ENCODE measurements at regions not wholly inside any gene's neighbourhood (a gene's known extent, or its start where the extent isn't known, plus 50 kb on each side); places are given as distances from the start of the nearest gene placed in this dataset.

- Mint-ChIP-seq H3K4me1 (ENCODE audit: low read depth) (no peaks in the 10 kb centered on the region), H3K9me3 (peaks cover 9% of the 10 kb centered on the region), H3K36me3 (ENCODE audit: low read depth) (no peaks in the 10 kb centered on the region), H3K4me3 (no peak overlapping the region), H3K27ac (no peak overlapping the region), H3K27me3 (peaks cover 9% of the 10 kb centered on the region)
Observed at GRCh38 chr3:22989716-22990115, 213.4 kb upstream of the UBE2E2 start.

DNA sequence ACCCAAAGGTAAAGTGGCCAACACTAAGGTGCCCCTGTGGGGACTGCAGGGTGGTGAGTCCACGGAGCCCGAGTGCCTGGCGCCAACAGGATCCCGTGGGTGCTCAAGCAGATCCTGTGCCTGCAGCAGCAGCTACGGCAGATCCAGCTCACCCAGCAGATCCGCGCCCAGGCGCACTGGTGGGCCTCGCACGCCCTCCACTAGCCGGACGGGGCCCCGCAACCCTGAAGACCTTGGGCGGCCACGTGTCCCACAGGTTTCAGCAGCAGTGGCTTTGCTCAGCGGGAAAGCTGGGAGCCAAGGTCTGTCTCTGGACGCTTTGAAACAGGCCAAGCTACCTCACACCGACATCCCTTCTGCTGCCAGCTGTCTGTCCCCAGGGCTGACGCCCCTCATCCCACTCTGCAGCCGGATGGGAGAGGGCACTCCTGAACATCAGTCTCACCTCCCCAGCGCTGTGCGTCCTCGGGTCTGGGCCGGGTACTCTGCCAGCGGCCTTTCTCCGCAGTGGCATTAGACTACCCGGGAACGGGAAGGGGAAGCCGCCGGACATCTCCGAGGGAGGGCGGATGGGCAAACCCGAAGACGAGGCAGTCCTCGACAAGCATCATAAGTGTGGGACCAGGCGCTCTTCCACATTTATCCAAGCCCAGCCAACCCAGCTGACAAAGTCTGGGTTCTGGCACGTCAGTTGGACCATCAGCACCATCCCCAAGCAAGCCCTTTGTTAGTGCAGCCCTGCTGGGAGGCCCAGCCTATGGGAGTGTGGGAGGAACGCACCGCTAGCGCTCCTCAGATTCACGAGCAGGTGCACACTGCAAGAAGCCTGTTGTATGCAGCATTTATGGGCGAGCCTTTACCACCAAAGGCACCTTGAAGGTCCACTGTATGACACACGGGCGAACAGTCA lies 212.6 kb upstream of the UBE2E2 start:
- Mint-ChIP-seq H3K4me1 (ENCODE audit: low read depth) (no peaks in the 10 kb centered on the region), H3K27me3 (peaks cover 9% of the 10 kb centered on the region), H3K9me3 (peaks cover 7% of the 10 kb centered on the region), H3K27ac (no peak overlapping the region), H3K4me3 (no peak overlapping the region), H3K36me3 (ENCODE audit: low read depth) (no peaks in the 10 kb centered on the region)

- H3K36me3 Mint-ChIP-seq (ENCODE audit: low read depth) = no peaks in the 10 kb centered on the region
- no peaks in the 10 kb centered on the region for H3K4me1 Mint-ChIP-seq (ENCODE audit: low read depth)
- no peak overlapping the region for H3K4me3 Mint-ChIP-seq
- H3K9me3 Mint-ChIP-seq = no peaks in the 10 kb centered on the region
- no peaks in the 10 kb centered on the region for H3K27me3 Mint-ChIP-seq
- H3K27ac Mint-ChIP-seq = no peak overlapping the region
Observed at GRCh38 chr3:22994781-22995180, 208.3 kb upstream of the UBE2E2 start.

DNA sequence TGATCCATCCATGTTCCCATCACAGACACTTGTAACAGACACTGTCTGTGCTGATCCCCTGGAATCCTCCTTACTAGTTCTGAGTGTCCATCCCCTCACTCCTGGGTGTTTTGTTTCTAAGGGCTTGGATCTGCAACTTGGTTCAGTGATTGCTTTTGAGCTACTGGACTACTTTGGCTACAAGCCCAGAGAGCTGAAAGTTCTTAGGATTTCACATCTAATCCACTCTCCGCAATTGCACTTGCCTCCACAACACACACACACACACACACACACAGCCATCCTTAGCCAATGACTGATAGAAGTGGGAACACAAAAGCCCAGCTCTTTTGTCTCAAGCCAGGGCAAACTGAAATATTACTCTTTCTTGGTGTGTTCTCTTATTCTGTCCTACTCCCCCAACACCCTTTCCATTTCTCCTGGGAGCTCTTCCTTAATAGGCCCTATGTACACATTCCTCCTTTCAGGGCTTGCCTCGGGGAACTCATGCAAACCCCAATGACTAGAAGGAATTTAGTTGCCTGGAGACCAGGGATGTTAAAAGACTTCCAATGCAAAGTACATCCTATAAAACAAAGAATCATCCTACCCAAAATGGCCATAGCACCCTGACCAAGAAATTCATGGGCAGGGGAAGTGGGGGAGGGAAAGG lies 206.1 kb upstream of the UBE2E2 start:
- Mint-ChIP-seq H3K9me3 (no peaks in the 10 kb centered on the region), H3K36me3 (ENCODE audit: low read depth) (no peaks in the 10 kb centered on the region)

GRCh38 chr3:23000371-23000770 lies 202.8 kb upstream of the UBE2E2 start:
- H3K9me3 Mint-ChIP-seq = no peaks in the 10 kb centered on the region
- H3K4me1 Mint-ChIP-seq (ENCODE audit: low read depth) = no peaks in the 10 kb centered on the region
- no peak overlapping the region for H3K4me3 Mint-ChIP-seq
- no peaks in the 10 kb centered on the region for H3K27me3 Mint-ChIP-seq
- no peak overlapping the region for H3K27ac Mint-ChIP-seq
- no peaks in the 10 kb centered on the region for H3K36me3 Mint-ChIP-seq (ENCODE audit: low read depth)

More for the DNA sequence above, 206.1 kb upstream of the UBE2E2 start:
- H3K4me1 Mint-ChIP-seq (ENCODE audit: low read depth) = no peaks in the 10 kb centered on the region
- H3K27ac Mint-ChIP-seq = no peak overlapping the region
- no peak overlapping the region for H3K4me3 Mint-ChIP-seq
- no peaks in the 10 kb centered on the region for H3K27me3 Mint-ChIP-seq

DNA sequence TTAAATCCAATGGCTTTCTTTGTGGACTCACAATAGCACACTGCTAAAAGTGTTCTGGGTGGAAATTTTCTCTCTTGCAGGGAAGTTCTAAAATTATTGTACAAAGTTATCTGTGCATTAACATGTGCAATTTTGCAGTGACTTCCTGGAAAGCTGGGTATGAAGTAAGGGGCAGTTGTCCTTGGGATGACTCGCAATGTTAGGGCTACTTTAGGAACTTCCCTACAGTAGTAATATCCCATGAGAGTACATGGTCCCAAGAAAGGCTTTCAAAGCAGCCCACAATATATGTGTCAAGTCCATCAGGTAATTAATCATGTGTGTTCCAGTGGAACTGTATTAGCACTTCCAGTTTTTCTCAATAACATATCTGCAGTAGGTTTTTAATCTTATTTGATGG lies 201.0 kb upstream of the UBE2E2 start:
- H3K27me3 Mint-ChIP-seq = no peaks in the 10 kb centered on the region
- no peaks in the 10 kb centered on the region for H3K36me3 Mint-ChIP-seq (ENCODE audit: low read depth)
- H3K27ac Mint-ChIP-seq = no peak overlapping the region
- no peaks in the 10 kb centered on the region for H3K4me1 Mint-ChIP-seq (ENCODE audit: low read depth)
- no peak overlapping the region for H3K4me3 Mint-ChIP-seq
- H3K9me3 Mint-ChIP-seq = no peaks in the 10 kb centered on the region

DNA sequence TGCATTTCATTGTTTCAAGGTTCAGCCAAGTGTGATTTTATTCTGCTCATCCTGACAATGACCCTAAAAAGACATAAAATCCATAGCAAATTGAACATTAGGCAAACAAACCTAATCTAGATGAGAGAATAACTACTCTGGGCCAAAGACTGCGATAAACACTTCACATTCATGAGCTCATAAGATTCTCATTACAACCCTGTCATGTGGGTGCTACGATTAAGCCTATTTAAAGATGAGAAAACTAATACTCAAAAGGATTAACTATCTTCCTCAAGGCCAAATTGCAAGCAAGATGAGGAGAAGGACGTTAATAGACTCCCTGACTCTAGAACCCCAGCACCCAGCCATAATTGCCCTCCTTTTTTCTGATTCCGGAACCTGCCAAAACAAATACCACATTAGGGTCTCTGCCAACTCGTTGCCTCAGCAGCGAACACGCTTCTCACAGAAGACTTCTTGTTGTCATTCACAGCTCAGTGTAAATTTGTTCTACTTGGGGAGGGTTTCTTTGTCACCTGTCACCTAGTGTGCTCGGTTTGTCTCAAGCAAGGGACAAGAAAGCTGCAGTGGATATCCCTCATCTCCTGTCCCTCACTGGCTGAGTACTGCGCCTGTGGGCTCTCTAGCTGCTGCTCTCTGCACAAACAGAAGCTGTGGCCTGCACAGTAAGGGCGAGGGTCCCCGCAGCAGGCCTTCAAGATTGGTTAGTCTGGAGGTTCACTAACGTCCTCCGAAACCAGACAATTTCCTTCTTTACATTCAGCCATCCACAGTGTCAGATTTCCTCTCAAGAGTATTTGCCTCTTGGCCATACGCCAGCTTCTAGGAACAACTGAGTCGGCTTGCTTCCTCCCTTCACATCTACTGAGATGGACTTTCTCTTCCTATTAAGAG lies 200.0 kb upstream of the UBE2E2 start:
- H3K4me3 Mint-ChIP-seq = no peak overlapping the region
- H3K4me1 Mint-ChIP-seq (ENCODE audit: low read depth) = no peaks in the 10 kb centered on the region
- no peaks in the 10 kb centered on the region for H3K36me3 Mint-ChIP-seq (ENCODE audit: low read depth)
- no peak overlapping the region for H3K27ac Mint-ChIP-seq
- H3K9me3 Mint-ChIP-seq = no peaks in the 10 kb centered on the region
- H3K27me3 Mint-ChIP-seq = no peaks in the 10 kb centered on the region

GRCh38 chr3:23003733-23004046 lies 199.4 kb upstream of the UBE2E2 start:
- no peaks in the 10 kb centered on the region for H3K36me3 Mint-ChIP-seq (ENCODE audit: low read depth)
- H3K9me3 Mint-ChIP-seq = no peaks in the 10 kb centered on the region
- H3K4me3 Mint-ChIP-seq = no peak overlapping the region
- H3K4me1 Mint-ChIP-seq (ENCODE audit: low read depth) = no peaks in the 10 kb centered on the region
- no peak overlapping the region for H3K27ac Mint-ChIP-seq
- no peaks in the 10 kb centered on the region for H3K27me3 Mint-ChIP-seq

DNA sequence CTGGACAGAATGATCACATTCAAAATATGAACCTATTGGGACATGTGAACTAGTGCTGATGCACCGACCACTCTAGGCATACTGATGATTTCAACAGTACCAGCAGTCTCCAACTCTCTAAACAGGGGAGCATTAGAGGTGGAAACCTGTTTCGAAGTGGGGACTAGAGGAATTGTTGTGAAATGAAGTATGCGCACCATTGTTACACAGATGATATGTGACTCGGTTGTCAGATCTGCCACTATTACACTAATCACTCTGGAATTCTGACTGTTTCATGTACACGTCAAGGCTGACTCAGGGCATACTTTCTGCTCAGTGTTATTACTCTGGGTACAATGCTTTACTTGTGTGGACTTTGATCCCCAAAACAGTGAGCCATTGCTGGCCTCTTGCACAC lies 198.2 kb upstream of the UBE2E2 start:
- Mint-ChIP-seq H3K27ac (no peak overlapping the region), H3K4me3 (no peak overlapping the region), H3K27me3 (no peaks in the 10 kb centered on the region), H3K9me3 (no peaks in the 10 kb centered on the region), H3K4me1 (ENCODE audit: low read depth) (no peaks in the 10 kb centered on the region), H3K36me3 (ENCODE audit: low read depth) (no peaks in the 10 kb centered on the region)

- Mint-ChIP-seq H3K9me3 (peaks cover 6% of the 10 kb centered on the region), H3K4me3 (no peak overlapping the region), H3K27me3 (no peaks in the 10 kb centered on the region), H3K36me3 (ENCODE audit: low read depth) (no peaks in the 10 kb centered on the region), H3K27ac (no peak overlapping the region), H3K4me1 (ENCODE audit: low read depth) (no peaks in the 10 kb centered on the region)
Observed at GRCh38 chr3:23017801-23018200, 185.3 kb upstream of the UBE2E2 start.

- no peak overlapping the region for H3K4me3 Mint-ChIP-seq
- no peaks in the 10 kb centered on the region for H3K4me1 Mint-ChIP-seq (ENCODE audit: low read depth)
- H3K9me3 Mint-ChIP-seq = peaks cover 14% of the 10 kb centered on the region
- H3K27ac Mint-ChIP-seq = no peak overlapping the region
- H3K27me3 Mint-ChIP-seq = no peaks in the 10 kb centered on the region
- H3K36me3 Mint-ChIP-seq (ENCODE audit: low read depth) = no peaks in the 10 kb centered on the region
Observed at GRCh38 chr3:23019596-23020300, 183.4 kb upstream of the UBE2E2 start.

DNA sequence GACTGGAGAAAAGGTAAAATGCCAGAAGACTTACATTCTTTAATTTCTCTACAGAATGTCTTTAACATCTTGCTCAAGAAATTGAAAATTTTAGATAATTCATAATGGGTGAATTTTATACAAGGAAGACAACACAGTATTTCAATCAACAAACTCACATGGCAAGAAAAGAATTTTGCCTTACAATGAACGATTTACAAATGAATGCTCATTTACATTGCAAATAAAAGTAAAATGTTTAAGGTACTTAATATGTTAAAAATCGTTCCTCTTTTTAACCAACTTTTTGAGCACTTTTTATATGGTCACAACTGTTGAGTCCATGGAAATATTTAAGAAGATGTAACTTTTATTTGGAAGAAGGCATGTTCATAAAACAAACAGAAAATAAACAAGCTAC lies 174.8 kb upstream of the UBE2E2 start:
- H3K4me1 Mint-ChIP-seq (ENCODE audit: low read depth) = no peaks in the 10 kb centered on the region
- H3K9me3 Mint-ChIP-seq = peaks cover 15% of the 10 kb centered on the region
- no peak overlapping the region for H3K4me3 Mint-ChIP-seq
- no peak overlapping the region for H3K27ac Mint-ChIP-seq
- no peaks in the 10 kb centered on the region for H3K36me3 Mint-ChIP-seq (ENCODE audit: low read depth)
- H3K27me3 Mint-ChIP-seq = no peaks in the 10 kb centered on the region

DNA sequence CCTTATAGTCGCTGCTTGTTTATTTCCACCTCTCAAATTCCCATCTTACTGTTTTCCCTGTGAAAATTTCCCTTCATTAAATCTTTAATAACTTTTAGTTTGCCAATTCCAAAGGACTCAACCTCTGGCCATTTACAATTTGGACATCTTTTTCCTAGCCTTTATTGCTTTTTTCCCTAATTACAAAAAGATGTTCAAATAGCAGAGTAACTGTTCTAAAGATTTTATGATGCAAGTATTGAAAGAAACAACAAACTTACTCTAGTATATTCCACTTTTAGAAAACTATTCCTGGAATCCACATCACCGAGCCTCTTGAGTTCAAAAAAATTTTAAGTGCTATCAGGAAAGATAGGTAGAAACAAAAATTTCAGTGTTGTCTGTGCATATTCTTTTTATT lies 174.1 kb upstream of the UBE2E2 start:
- Mint-ChIP-seq H3K4me3 (no peak overlapping the region), H3K27ac (no peak overlapping the region), H3K27me3 (no peaks in the 10 kb centered on the region), H3K4me1 (ENCODE audit: low read depth) (no peaks in the 10 kb centered on the region), H3K9me3 (peaks cover 11% of the 10 kb centered on the region), H3K36me3 (ENCODE audit: low read depth) (no peaks in the 10 kb centered on the region)

- Mint-ChIP-seq H3K36me3 (ENCODE audit: low read depth) (no peaks in the 10 kb centered on the region), H3K27me3 (no peaks in the 10 kb centered on the region), H3K4me3 (no peak overlapping the region), H3K4me1 (ENCODE audit: low read depth) (peaks cover 21% of the 10 kb centered on the region), H3K27ac (no peak overlapping the region), H3K9me3 (peaks cover 10% of the 10 kb centered on the region)
Observed at GRCh38 chr3:23035927-23036640, 167.0 kb upstream of the UBE2E2 start.
